ENCODE measurements at regions not wholly inside any gene's neighbourhood (a gene's known extent, or its start where the extent isn't known, plus 50 kb on each side); places are given as distances from the start of the nearest gene placed in this dataset.
"Not testable (repeated sequence)": the region's sequence is repeated elsewhere in the genome, so short reads cannot be mapped to it uniquely, and the experiment has no call there.

DNA sequence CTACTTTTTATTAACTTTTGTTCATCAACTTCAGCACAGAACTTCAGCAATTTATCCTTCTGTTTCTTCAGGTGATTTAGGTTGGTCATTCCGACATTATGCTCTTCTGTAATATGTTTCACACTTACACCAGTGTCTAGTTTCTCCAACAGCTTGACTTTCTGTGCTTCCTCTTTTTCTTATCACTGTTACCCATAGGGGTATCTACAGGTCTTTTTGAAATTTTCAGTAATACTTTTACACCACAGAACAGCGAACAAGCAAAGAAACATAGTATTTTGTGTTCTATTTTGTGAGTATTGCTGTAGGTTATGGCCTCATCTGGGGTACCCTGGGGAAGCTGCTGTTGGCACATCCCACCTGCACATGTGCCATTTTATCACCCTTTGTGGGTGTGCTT, 260.7 kb downstream of the NSUN3 start:
- DNase-seq (ENCODE audit: low read depth in 1 of 2, low spot score in 1 of 2), result no peak

DNA sequence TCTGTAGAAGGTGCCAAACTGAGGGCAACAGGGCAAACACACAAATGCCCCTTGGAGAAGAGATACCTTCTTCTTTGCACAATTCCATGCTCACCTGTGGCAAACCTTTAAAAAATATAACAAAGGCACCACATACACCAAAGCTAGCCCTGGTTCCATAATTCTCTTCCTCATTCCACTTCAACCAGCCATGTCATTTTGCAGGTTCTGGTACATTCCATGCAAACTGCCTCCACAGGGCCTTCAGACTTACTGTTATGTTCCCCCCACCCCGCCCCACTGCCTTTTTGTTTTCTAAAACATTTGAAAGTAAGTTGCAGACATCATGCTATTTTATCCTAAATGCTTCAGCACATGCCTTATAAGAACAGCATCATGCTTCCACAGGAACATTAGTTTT, 269.0 kb downstream of the NSUN3 start:
- DNase-seq (ENCODE audit: low read depth in 1 of 2, low spot score in 1 of 2), result no peak

DNA sequence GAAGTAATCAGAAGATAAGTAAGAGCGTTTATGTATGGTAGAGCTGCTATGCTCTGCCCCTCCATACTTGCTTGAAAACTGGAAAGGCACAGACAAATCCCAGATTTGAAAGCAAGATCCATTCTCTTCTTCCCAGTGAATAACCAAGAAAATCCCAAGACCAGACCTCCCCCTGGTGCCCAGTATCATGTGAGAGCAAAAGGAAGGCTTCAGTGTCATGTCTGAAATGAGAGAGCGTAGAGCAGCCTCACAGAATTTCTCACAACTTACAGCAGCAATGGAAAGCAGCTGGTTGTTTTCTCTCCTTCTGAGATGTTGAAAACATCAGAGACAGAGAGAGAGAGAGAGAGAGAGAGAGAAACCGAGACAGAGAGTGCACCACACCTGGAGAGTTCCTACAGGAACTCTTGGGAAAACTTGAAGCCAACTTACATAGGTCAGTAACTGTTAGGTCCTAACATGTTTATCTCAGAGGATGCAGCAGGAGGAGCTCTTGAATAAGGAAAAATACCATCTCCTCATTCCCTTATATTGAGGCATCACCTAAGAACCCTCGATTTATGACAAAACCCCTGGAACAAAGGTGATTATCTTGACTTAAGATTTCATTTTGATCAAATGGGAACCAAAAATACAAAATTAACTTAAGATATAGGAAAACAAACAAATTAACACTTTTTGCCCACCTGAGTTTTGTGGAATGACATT, 273.3 kb downstream of the NSUN3 start:
- no peak for DNase-seq (ENCODE audit: low read depth in 1 of 2, low spot score in 1 of 2)

DNA sequence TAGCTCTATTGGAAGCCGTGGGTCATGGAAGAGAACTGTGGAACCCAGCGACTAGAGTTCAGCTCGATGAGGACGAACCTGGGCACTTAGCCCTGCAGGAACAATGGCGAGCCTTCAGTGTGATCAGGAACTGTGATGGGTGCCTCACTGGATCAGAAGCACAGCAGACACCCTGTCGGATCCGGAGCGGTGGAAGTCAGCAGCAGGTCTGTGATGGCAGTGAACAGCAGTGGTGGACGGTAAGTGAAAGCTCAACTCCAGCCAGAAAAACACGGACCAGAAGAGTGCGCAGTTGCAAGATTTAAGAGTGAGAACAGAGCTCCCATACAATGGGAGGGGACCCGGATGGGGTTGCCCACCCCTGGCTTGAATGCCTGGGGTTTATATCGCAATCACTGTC, 282.2 kb downstream of the NSUN3 start:
- no peak for DNase-seq (ENCODE audit: low read depth in 1 of 2, low spot score in 1 of 2)

DNA sequence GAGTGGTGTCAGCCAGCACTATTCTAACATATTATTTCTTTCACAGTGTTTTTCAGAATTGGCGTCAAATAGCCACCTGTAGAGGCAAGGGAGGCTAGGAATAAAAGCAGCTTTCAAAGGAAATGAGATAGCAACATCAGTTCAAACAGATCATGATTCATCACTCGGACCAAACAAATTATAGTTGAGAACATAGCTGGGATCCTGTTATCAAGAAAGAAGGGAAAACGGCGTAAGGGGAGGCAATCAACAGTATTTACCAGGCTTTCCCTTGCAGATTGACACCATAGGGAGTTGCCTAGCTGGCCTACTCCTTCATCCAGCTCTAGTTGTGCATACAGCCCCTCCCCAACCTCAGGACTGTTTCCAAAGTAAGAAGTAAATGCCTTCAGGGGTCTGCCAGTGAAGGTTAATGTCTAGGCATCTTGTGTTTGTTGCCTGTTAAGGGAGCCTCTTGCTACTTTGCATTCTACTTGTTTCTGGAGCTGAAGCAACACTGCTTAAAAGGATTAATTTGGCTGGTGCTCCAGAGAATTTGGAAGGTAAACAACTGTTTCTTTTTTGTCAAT, 286.5 kb downstream of the NSUN3 start:
- DNase-seq (ENCODE audit: low read depth in 1 of 2, low spot score in 1 of 2), result no peak

DNA sequence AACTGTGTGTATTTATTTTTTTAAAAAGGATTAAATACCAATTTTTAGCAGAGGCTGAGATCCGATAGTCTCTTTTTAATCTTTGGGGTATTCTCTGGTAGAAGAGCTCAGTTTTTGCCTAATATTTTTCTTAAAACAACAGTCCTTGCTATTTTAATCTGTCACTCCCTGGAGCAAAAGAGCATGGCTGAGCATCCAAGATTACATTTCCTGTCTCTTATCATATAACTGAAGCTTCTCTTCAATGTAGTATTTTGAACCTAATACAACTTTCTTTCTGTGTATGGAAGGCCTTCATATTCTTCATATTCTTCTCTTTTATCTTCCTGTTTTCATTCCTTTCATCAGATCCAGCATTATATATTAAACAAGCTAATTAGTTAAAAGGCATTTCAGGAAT, 293.7 kb downstream of the NSUN3 start:
- DNase-seq (ENCODE audit: low read depth in 1 of 2, low spot score in 1 of 2), result no peak

DNA sequence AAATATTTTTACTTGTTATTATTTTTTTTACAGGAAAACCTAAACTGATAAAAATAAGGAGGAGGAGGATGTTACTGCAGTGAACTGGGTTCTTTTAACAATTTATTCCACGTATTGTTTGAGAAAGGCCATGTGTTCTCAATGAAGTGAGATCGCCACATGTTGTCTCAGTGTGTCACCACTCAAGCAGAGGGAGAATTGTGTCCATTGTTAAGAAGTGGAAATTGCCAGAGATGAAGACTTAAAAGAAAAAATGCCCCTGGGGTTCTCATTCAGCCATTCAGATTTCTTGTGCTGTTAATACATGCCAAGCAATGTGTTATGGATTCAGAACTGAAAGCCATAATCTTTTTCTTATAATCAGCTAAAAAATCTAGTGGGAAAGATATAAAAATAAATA, 297.1 kb downstream of the NSUN3 start:
- DNase-seq (ENCODE audit: low read depth in 1 of 2, low spot score in 1 of 2), result no peak

DNA sequence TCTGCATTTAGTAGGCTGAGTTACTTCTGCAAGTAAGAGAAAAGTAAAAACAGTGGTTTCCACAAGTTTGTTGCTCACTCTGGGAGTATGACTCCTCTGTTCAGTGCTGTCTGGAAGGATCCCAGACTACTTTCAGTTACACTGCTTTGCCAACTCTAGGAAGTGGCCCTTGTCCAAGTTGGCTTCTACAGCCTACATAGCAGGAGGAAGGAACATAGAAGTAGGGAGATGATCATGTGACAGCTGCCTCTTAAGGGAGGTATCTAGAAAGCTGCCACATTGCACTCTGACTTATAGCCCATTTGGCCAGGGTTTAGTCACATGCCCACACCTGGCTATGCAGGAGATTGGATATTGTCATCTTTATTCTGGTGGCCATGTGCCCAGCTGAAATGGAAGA, 298.1 kb downstream of the NSUN3 start:
- DNase-seq (ENCODE audit: low read depth in 1 of 2, low spot score in 1 of 2), result no peak

DNA sequence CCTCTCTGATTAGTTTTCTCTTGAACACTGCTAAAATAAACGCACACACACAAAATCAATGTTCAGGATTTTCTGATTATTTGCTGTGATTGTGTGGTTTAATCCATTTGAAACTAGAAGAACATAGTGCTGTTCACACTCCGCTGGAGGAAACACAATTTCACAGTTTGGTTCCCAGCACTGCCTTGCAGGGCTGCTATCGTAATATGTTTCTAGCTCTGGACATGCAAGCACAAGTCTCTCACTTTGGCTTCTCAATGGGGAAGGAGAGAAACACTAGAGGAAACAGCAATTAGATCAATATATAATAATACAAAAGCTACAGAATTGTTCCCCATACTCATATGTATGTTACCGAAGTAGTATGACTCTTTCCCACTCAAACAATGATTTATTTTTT, 299.5 kb downstream of the NSUN3 start:
- DNase-seq (ENCODE audit: low read depth in 1 of 2, low spot score in 1 of 2), result no peak

DNA sequence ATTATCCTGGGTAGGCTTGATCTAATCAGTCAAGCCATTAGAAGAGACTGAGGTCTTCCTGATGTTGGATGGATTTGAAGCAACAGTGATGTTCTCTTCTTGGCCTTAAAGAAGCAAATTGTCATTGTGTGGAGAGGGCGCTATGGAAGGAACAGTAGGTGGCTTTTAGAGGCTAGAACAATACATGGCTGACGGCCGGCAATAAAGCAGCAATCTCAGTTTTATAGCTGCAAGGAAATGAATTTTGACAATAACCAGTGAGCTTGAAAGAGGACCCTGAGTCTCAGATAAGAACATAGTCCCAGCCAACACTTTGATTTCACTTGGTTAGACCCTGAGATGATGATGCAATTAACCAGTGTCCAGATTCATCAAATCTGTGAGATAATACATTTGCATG, 302.1 kb downstream of the NSUN3 start:
- DNase-seq (ENCODE audit: low read depth in 1 of 2, low spot score in 1 of 2), result no peak

DNA sequence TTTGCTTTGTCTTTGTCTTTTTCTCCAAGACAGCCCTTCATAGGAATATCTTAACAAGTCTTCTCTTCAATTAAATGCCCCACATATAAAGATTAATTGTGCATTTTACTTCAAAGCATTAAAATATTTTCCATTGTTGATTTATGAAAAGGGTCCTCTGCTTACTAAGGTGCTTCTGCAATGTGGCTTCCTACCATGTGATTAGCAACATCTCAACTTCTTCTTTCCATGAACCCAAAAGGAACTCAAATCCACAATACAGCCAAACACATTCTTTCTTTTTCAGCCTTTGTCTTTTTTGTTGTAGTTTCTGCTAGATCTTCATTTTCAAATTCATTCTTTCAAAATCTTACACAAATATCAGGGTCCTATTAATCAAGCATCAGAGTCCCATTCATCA, 309.2 kb downstream of the NSUN3 start:
- DNase-seq (ENCODE audit: low read depth in 1 of 2, low spot score in 1 of 2), result no peak

DNA sequence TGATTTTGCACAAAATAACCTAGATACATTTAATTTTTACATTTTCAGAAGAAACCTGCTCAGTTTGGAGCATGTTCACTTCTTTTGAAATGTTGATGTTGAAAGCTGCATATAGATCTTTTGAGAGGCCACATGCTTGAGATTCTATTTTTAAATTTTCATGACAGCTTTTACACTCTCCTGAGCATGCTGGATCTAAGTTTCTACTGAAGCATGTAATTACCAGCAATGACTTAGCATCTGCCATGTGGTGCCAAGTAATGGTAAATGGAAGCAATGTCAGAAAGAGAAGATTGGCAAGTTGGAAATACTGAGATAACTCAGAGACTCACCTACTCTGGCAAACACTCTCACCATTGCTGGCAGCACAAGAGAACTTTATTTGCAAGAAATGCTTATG, 310.6 kb downstream of the NSUN3 start:
- DNase-seq (ENCODE audit: low read depth in 1 of 2, low spot score in 1 of 2), result no peak

DNA sequence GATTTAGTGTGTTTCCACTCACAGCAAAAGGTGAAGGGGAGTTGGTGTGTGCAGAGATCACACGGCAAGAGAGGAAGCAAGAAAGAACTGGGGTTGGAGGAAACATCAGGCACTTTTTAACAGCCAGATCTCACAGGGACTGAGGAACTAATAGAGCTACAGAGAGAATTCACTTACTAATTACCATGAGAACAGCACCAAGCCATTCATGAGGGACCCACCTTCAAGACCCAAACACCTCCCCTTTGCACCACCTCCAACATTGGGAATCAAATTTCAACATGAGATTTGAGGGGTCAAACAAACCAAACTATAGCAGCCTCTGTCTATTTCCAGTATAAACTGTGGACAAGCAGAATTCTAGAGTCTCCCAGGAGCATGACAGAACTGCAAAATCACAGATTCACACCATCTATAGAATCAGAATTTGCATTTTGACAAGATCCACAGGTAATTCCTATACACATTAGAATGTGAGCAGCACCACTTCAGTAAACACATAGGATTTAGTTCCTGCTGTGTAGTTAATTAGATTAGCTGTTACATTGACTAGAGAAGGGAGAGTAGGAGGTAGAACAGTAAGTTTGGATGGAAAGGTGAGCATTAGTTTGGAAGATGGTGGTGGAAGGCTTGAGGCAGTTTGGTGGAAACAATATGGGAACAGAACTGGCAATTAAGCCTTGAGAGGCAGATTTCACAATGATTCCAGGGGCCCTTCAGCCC, 311.7 kb downstream of the NSUN3 start:
- DNase-seq (ENCODE audit: low read depth in 1 of 2, low spot score in 1 of 2), result no peak

DNA sequence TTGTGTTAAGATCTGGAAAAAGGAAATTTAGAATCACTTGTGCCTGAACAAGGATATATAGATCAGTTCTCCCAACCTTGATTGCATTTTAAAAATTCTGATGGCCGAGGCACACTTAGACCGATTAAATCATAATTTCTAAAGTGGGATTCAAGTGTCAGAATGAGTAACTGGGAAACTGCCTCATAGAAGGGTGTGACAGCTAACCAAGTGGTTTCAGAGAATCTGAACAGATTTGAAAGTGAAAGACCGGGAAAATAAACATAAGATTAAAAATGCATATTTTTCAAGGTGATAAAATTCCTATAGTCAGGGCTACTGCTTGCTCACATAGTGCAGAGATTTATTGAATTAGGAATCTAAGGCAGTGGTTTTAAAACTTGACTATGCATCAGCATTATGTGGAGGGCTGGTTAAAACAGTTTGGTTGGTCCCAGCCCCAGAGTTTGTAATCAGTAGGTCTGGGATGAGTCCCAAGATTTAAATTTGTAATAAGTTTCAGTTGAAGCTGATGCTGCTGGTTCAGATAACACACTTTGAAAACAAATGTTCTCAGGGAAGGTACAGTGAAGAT, 314.3 kb downstream of the NSUN3 start:
- DNase-seq (ENCODE audit: low read depth in 1 of 2, low spot score in 1 of 2), result not testable (repeated sequence)

DNA sequence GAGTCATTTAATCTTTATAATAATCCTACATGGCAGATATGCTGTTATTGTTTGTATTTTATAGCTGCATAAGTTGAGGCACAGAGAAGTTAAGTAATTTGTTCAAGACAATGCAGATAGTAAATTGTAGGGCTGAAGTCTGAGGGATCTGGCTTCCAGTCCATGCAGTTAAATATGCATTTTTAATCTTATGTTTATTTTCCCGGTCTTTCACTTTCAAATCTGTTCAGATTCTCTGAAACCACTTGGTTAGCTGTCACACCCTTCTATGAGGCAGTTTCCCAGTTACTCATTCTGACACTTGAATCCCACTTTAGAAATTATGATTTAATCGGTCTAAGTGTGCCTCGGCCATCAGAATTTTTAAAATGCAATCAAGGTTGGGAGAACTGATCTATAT, 315.0 kb downstream of the NSUN3 start:
- not testable (repeated sequence) for DNase-seq (ENCODE audit: low read depth in 1 of 2, low spot score in 1 of 2)

DNA sequence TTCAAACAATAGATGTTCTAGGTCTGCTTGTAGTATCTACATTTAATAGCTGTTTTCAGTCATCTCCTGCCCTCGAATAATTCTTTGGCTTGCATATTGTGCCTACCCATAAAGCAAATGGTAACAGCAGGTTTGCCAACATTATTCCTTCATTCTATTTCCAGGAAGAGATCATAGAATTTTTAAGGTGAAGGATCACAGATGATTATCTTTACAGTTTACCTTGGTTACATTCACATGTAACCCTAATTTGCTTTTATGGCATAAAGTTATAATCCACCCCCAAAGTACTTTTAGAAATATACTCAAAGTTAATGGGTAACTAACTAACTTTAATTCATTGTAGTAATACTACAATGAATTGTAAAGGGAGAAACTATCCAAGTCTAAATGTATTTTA, 315.5 kb downstream of the NSUN3 start:
- DNase-seq (ENCODE audit: low read depth in 1 of 2, low spot score in 1 of 2), result no peak

DNA sequence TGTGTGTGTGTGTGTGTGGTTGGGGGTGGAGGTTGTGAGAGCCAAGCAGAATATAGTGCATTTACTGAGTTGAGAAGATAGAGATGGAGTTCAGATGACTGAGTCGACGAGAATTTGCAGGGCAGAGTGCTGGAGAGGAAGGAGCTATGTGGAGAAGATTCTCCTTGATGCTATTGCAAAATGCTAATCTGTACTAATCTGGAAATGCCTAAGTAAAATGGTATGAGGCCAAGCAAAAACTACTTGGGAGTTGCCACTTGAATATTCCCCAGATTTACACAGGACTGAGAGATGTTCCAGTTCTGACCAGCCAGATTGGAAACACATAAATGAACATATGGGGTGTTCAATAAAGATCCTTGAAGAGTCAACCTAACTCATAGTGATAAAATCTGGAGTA, 316.4 kb downstream of the NSUN3 start:
- no peak for DNase-seq (ENCODE audit: low read depth in 1 of 2, low spot score in 1 of 2)

DNA sequence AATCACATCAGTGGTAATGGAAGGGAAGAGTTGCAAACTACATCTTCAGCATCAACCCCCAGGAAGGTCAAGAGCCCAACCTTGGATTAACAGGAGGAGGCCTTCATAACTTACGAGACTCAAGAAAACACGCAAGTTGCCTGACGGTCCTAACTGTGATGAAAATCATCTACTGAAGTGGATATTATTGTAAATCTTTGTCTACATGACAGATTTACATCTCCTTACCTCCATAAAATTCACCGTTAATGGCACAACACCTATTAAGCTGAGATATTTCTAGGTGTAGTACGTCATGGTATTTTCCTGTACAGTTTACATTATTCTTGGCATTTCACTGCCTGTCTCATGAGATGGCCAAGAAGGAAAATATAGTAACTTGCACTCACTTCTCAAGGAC, 332.0 kb downstream of the NSUN3 start:
- no peak for DNase-seq (ENCODE audit: low read depth in 1 of 2, low spot score in 1 of 2)

DNA sequence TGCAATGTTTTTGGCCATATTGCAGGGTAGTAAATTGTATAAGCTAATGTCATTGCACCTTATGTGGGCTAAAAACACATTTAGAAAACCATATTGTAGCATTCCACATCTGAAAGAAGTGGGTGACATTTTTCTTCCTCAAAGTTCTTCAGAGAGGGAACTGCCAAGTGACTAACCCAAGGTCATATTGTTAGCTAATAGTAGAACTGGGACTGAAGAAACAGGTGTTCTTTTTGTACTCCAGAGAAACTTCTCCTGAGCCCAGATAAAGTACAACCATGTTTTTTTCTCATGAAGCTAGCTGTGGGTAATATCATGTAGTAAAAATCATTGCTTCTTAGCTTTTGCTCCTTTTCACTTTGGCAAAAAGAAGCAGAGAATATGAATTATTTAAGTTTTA, 333.0 kb downstream of the NSUN3 start:
- DNase-seq (ENCODE audit: low read depth in 1 of 2, low spot score in 1 of 2), result no peak

DNA sequence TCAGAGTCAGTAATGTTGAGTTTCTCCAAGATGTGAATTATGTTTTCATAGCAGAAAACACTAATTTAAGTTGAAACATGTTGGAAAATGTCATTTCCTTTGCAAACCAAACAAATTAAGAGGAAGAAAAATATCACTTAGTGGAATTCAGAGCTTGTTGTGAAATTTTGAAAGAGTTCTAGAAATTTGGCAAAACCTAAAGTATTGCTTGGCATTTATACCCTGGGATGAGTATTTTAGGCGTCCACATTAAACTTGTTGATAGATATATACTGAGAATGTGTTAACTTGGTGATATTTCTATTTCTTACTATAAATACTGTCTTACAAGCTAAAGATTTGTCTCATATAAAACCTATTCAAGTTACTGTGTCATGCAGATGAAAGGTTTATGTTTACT, 335.2 kb downstream of the NSUN3 start:
- DNase-seq (ENCODE audit: low read depth in 1 of 2, low spot score in 1 of 2), result no peak

DNA sequence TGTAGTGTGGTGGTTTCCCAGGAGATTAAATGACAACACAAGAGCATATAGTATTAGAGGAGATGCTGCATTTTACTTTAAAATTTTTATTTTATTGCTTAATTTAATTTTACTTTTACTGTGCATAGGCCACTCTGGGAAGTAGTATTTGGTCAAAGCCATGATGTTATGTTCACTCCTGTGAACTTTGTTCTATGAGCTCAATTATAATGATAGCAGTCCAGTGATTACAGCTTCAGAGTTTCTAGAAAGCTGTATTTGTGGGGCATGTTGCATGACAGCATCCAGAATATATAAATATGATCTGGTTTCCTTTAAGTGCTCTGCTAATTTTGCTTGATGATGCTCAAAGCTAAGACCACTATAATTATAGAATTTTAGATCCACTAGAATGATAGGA, 338.6 kb downstream of the NSUN3 start:
- DNase-seq (ENCODE audit: low read depth in 1 of 2, low spot score in 1 of 2), result no peak

DNA sequence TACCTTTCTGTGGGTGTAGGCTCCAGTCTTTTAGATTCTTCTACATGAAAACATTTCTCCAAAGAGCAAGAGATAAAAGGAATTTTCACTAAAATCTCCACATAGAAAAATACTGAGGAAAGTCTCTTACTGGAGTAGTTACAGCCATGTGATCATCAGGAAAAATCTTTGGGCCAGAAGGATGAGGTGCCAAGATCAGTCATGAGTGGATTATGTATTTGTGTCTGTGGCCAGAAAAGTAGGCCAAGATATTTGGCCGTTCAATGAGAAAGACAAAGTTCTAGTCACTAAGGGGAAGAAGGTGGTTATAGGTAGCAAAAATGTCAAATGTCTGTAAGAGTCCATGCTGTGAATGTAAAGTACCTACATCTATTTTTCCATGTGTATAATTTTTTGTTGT, 339.3 kb downstream of the NSUN3 start:
- DNase-seq (ENCODE audit: low read depth in 1 of 2, low spot score in 1 of 2), result no peak
